ENCODE measurements at regions not wholly inside any gene's neighbourhood (a gene's known extent, or its start where the extent isn't known, plus 50 kb on each side); places are given as distances from the start of the nearest gene placed in this dataset.

GRCh38 chr2:118658596-118659198 is 188.8 kb downstream of the EN1 start:
- no peak for DNase-seq

- no peak for DNase-seq
These were observed 190.0 kb downstream of the EN1 start for GRCh38 chr2:118657466-118657865.

- DNase-seq, result no peak
These were observed 192.5 kb downstream of the EN1 start for GRCh38 chr2:118654945-118655344.

GRCh38 chr2:118650327-118650726 is 197.1 kb downstream of the EN1 start:
- DNase-seq, result no peak

- no peak for DNase-seq
These were observed 201.6 kb downstream of the EN1 start for GRCh38 chr2:118645876-118646275.

GRCh38 chr2:118644190-118644589 is 203.3 kb downstream of the EN1 start:
- DNase-seq, result no peak

- no peak for DNase-seq
These were observed 204.2 kb downstream of the EN1 start for GRCh38 chr2:118643294-118643693.

GRCh38 chr2:118642501-118642900 is 204.9 kb downstream of the EN1 start:
- no peak for DNase-seq

- DNase-seq, result no peak
These were observed 205.7 kb downstream of the EN1 start for GRCh38 chr2:118641711-118642110.

GRCh38 chr2:118639371-118639770 is 208.1 kb downstream of the EN1 start:
- no peak for DNase-seq

- no peak for DNase-seq
These were observed 209.0 kb downstream of the EN1 start for GRCh38 chr2:118638453-118638852.

GRCh38 chr2:118635891-118636290 is 211.6 kb downstream of the EN1 start:
- DNase-seq, result no peak

GRCh38 chr2:118634876-118635275 is 212.6 kb downstream of the EN1 start:
- DNase-seq, result no peak

GRCh38 chr2:118633371-118634018 is 214.0 kb downstream of the EN1 start:
- no peak for DNase-seq

GRCh38 chr2:118632921-118633320 is 214.5 kb downstream of the EN1 start:
- no peak for DNase-seq

GRCh38 chr2:118627156-118627555 is 220.3 kb downstream of the EN1 start:
- no peak for DNase-seq

- no peak for DNase-seq
These were observed 224.5 kb downstream of the EN1 start for GRCh38 chr2:118622913-118623312.

- DNase-seq, result no peak
These were observed 225.3 kb downstream of the EN1 start for GRCh38 chr2:118622108-118622507.

- DNase-seq, result no peak
These were observed 229.2 kb downstream of the EN1 start for GRCh38 chr2:118618279-118618678.

GRCh38 chr2:118616432-118616831 is 231.0 kb downstream of the EN1 start:
- DNase-seq, result no peak

GRCh38 chr2:118614841-118615271 is 232.6 kb downstream of the EN1 start:
- no peak for DNase-seq

GRCh38 chr2:118613737-118614136 is 233.7 kb downstream of the EN1 start:
- no peak for DNase-seq

- no peak for DNase-seq
These were observed 235.8 kb downstream of the EN1 start for GRCh38 chr2:118611691-118612090.

- DNase-seq, result no peak
These were observed 238.3 kb downstream of the EN1 start for GRCh38 chr2:118609138-118609537.

- no peak for DNase-seq
These were observed 239.8 kb downstream of the EN1 start for GRCh38 chr2:118607641-118608040.
